ENCODE measurements at regions not wholly inside any gene's neighbourhood (a gene's known extent, or its start where the extent isn't known, plus 50 kb on each side); places are given as distances from the start of the nearest gene placed in this dataset.

DNA sequence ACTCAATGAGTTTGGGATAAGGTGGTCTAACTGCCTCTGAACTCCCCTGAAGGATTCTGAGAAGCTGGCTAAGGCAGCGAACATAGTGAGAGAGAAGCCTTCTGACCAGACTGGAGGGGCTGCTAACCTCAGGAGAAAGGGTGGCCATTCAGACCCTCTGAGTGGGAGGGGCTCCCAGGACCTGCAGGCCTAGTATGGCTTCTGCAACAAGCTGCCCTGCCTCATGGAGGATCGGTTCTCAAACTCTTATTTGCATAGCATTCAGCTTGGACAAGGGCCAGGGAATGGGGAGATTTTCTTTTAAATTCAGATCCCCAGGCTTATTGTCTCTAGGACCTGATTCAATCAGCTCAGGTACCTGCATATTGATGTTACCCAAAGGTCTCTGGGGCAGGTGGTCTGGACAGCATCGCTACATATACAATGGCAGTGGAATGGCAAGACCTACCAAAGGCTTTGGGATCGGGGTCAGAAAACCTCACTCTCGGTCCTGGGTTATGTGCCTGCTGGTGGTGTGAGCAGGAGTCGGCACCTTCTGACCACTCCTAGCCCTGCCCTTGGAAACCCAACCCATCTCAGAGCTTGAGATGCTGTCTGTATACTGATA lies 599.1 kb downstream of the BRD1 start:
- no peak overlapping the region for H3K27ac ChIP-seq (ENCODE audit: low read depth)
- no peak for DNase-seq (ENCODE audit: low spot score)
- H3K36me3 Mint-ChIP-seq (ENCODE audit: low read depth): no peaks in the 10 kb centered on the region

More for the DNA sequence above, 599.1 kb downstream of the BRD1 start:
- peaks cover 8% of the 10 kb centered on the region for H3K27me3 Mint-ChIP-seq (ENCODE audit: insufficient read depth, low read depth, poor library complexity)
- Histone ChIP-seq H3K9me2 (ENCODE audit: insufficient read depth) (no peaks in the 10 kb centered on the region), H3F3A (replicated peaks; ENCODE audit: low read depth) (no peaks in the 10 kb centered on the region), H2AFZ (no peak overlapping the region), H3K4me1 (ENCODE audit: insufficient read depth) (no peaks in the 10 kb centered on the region), H3K27me3 (ENCODE audit: insufficient read depth) (no peaks in the 10 kb centered on the region), H3K36me3 (ENCODE audit: insufficient read depth) (0 out of 2 replicates have a peak, but pooled peaks cover 7% of the 10 kb centered on the region), H3K4me3 (no peak overlapping the region), H3K79me2 (replicated peaks; ENCODE audit: insufficient read depth) (no peaks in the 10 kb centered on the region), H3K4me2 (no peak overlapping the region), H4K20me1 (replicated peaks; ENCODE audit: insufficient read depth) (no peaks in the 10 kb centered on the region)
- peaks cover 6% of the 10 kb centered on the region; the same call in 1 of the 3 replicates for H3K4me1 Mint-ChIP-seq
- H3K27ac Mint-ChIP-seq: no peak overlapping the region
- ATAC-seq: no peak
- no peaks in the 10 kb centered on the region for H3K9me3 Mint-ChIP-seq
- no peak overlapping the region for H3K4me3 Mint-ChIP-seq
- TF ChIP-seq, protein P1, sequence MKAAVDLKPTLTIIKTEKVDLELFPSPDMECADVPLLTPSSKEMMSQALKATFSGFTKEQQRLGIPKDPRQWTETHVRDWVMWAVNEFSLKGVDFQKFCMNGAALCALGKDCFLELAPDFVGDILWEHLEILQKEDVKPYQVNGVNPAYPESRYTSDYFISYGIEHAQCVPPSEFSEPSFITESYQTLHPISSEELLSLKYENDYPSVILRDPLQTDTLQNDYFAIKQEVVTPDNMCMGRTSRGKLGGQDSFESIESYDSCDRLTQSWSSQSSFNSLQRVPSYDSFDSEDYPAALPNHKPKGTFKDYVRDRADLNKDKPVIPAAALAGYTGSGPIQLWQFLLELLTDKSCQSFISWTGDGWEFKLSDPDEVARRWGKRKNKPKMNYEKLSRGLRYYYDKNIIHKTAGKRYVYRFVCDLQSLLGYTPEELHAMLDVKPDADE (IDR thresholded peaks at IDR 0.05): no peak
- TF ChIP-seq, protein P2, sequence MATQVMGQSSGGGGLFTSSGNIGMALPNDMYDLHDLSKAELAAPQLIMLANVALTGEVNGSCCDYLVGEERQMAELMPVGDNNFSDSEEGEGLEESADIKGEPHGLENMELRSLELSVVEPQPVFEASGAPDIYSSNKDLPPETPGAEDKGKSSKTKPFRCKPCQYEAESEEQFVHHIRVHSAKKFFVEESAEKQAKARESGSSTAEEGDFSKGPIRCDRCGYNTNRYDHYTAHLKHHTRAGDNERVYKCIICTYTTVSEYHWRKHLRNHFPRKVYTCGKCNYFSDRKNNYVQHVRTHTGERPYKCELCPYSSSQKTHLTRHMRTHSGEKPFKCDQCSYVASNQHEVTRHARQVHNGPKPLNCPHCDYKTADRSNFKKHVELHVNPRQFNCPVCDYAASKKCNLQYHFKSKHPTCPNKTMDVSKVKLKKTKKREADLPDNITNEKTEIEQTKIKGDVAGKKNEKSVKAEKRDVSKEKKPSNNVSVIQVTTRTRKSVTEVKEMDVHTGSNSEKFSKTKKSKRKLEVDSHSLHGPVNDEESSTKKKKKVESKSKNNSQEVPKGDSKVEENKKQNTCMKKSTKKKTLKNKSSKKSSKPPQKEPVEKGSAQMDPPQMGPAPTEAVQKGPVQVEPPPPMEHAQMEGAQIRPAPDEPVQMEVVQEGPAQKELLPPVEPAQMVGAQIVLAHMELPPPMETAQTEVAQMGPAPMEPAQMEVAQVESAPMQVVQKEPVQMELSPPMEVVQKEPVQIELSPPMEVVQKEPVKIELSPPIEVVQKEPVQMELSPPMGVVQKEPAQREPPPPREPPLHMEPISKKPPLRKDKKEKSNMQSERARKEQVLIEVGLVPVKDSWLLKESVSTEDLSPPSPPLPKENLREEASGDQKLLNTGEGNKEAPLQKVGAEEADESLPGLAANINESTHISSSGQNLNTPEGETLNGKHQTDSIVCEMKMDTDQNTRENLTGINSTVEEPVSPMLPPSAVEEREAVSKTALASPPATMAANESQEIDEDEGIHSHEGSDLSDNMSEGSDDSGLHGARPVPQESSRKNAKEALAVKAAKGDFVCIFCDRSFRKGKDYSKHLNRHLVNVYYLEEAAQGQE (IDR thresholded peaks at IDR 0.05; ENCODE audit: unreplicated experiment): no peak
- TF ChIP-seq STAT1 (IDR thresholded peaks at IDR 0.05; ENCODE audit: unreplicated experiment) (no peak), ZNF114 (CRISPR knock-in tag; IDR thresholded peaks at IDR 0.05) (no peak), POLR2AphosphoS5 (IDR thresholded peaks at IDR 0.05; ENCODE audit: low read depth) (no peak), EZH2 (IDR thresholded peaks at IDR 0.05; ENCODE audit: low read depth, unreplicated experiment) (no peak), ZNF331 (CRISPR knock-in tag; IDR thresholded peaks at IDR 0.05; ENCODE audit: low read depth) (no peak), EZH2phosphoT487 (IDR thresholded peaks at IDR 0.05; ENCODE audit: unreplicated experiment) (no peak), JUNB (IDR thresholded peaks at IDR 0.05; ENCODE audit: unreplicated experiment) (no peak)
- TF ChIP-seq, protein P3, sequence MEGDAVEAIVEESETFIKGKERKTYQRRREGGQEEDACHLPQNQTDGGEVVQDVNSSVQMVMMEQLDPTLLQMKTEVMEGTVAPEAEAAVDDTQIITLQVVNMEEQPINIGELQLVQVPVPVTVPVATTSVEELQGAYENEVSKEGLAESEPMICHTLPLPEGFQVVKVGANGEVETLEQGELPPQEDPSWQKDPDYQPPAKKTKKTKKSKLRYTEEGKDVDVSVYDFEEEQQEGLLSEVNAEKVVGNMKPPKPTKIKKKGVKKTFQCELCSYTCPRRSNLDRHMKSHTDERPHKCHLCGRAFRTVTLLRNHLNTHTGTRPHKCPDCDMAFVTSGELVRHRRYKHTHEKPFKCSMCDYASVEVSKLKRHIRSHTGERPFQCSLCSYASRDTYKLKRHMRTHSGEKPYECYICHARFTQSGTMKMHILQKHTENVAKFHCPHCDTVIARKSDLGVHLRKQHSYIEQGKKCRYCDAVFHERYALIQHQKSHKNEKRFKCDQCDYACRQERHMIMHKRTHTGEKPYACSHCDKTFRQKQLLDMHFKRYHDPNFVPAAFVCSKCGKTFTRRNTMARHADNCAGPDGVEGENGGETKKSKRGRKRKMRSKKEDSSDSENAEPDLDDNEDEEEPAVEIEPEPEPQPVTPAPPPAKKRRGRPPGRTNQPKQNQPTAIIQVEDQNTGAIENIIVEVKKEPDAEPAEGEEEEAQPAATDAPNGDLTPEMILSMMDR (conservative IDR thresholded peaks at IDR 0.05; ENCODE audit: low read depth in 2 of 2): no peak
- TF ChIP-seq, protein P4, sequence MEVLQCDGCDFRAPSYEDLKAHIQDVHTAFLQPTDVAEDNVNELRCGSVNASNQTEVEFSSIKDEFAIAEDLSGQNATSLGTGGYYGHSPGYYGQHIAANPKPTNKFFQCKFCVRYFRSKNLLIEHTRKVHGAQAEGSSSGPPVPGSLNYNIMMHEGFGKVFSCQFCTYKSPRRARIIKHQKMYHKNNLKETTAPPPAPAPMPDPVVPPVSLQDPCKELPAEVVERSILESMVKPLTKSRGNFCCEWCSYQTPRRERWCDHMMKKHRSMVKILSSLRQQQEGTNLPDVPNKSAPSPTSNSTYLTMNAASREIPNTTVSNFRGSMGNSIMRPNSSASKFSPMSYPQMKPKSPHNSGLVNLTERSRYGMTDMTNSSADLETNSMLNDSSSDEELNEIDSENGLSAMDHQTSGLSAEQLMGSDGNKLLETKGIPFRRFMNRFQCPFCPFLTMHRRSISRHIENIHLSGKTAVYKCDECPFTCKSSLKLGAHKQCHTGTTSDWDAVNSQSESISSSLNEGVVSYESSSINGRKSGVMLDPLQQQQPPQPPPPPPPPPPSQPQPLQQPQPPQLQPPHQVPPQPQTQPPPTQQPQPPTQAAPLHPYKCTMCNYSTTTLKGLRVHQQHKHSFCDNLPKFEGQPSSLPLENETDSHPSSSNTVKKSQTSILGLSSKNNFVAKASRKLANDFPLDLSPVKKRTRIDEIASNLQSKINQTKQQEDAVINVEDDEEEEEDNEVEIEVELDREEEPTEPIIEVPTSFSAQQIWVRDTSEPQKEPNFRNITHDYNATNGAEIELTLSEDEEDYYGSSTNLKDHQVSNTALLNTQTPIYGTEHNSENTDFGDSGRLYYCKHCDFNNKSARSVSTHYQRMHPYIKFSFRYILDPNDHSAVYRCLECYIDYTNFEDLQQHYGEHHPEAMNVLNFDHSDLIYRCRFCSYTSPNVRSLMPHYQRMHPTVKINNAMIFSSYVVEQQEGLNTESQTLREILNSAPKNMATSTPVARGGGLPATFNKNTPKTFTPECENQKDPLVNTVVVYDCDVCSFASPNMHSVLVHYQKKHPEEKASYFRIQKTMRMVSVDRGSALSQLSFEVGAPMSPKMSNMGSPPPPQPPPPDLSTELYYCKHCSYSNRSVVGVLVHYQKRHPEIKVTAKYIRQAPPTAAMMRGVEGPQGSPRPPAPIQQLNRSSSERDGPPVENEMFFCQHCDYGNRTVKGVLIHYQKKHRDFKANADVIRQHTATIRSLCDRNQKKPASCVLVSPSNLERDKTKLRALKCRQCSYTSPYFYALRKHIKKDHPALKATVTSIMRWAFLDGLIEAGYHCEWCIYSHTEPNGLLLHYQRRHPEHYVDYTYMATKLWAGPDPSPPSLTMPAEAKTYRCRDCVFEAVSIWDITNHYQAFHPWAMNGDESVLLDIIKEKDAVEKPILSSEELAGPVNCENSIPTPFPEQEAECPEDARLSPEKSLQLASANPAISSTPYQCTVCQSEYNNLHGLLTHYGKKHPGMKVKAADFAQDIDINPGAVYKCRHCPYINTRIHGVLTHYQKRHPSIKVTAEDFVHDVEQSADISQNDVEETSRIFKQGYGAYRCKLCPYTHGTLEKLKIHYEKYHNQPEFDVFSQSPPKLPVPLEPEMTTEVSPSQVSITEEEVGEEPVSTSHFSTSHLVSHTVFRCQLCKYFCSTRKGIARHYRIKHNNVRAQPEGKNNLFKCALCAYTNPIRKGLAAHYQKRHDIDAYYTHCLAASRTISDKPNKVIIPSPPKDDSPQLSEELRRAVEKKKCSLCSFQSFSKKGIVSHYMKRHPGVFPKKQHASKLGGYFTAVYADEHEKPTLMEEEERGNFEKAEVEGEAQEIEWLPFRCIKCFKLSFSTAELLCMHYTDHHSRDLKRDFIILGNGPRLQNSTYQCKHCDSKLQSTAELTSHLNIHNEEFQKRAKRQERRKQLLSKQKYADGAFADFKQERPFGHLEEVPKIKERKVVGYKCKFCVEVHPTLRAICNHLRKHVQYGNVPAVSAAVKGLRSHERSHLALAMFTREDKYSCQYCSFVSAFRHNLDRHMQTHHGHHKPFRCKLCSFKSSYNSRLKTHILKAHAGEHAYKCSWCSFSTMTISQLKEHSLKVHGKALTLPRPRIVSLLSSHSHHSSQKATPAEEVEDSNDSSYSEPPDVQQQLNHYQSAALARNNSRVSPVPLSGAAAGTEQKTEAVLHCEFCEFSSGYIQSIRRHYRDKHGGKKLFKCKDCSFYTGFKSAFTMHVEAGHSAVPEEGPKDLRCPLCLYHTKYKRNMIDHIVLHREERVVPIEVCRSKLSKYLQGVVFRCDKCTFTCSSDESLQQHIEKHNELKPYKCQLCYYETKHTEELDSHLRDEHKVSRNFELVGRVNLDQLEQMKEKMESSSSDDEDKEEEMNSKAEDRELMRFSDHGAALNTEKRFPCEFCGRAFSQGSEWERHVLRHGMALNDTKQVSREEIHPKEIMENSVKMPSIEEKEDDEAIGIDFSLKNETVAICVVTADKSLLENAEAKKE (CRISPR knock-in tag; IDR thresholded peaks at IDR 0.05): no peak

All from GM23338 (cell line).